ENCODE measurements at regions not wholly inside any gene's neighbourhood (a gene's known extent, or its start where the extent isn't known, plus 50 kb on each side); places are given as distances from the start of the nearest gene placed in this dataset.

DNA sequence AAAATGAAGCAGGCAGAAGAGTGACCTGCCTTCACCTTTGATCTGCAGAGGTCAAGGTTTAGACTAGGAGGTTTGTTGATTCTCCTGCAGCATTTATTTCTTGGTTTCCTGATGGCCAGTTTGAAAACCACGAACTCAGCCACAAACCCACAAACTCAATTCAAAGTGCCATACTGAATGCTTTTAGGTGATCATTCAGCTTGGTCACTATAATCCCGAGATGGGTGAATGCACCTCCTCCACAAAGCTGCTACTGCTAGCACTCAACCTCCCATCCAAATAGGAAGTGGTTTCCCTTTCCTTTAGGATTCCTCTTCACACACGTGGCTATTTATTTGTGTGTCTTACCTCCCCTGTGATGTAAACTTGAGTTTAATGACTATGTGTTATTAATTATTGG lies 225.2 kb downstream of the MID1 start:
- Histone ChIP-seq H3K4me1 (ENCODE audit: control insufficient read depth, insufficient read depth, low read length) (peaks cover 6% of the 10 kb centered on the region; the same call in 1 of the 2 replicates), H4K20me1 (ENCODE audit: insufficient read depth, low read length) (no peaks in the 10 kb centered on the region), H2BK15ac (ENCODE audit: low read depth, low read length) (no peak overlapping the region), H3K27ac (ENCODE audit: insufficient read depth, low read length) (no peak overlapping the region), H3K79me1 (ENCODE audit: low read depth in 1 of 2, low read length in 2 of 2) (no peaks in the 10 kb centered on the region), H3K18ac (ENCODE audit: low read depth, low read length) (no peak overlapping the region), H3K56ac (ENCODE audit: extremely low read depth, insufficient read depth, low read length) (no peak overlapping the region), H3K4ac (ENCODE audit: low read depth, low read length) (no peak overlapping the region), H2BK20ac (ENCODE audit: low read depth, low read length) (no peak overlapping the region), H3K14ac (replicated peaks; ENCODE audit: low read depth, low read length) (no peak overlapping the region), H2AK5ac (ENCODE audit: low read depth, low read length) (no peak overlapping the region), H4K8ac (ENCODE audit: low read depth in 2 of 2, low read length in 2 of 2) (no peak overlapping the region), H3K23ac (ENCODE audit: low read depth, low read length) (no peak overlapping the region), H4K5ac (ENCODE audit: low read depth, low read length) (no peak overlapping the region), H2AK9ac (replicated peaks; ENCODE audit: low read depth, low read length, poor library complexity) (no peak overlapping the region), H4K91ac (ENCODE audit: insufficient read depth, low read depth, low read length) (no peak overlapping the region), H2BK5ac (ENCODE audit: low read depth, low read length, poor library complexity, severe bottlenecking) (no peak overlapping the region), H3K36me3 (ENCODE audit: control insufficient read depth, insufficient read depth, low read length) (no peaks in the 10 kb centered on the region), H3K4me2 (ENCODE audit: low read depth, low read length) (no peak overlapping the region), H3K9me3 (ENCODE audit: control insufficient read depth, insufficient read depth, low read length) (0 out of 2 replicates have a peak, but pooled peaks cover 4% of the 10 kb centered on the region), H3K9ac (ENCODE audit: low read depth, low read length) (no peak overlapping the region), H3K27me3 (ENCODE audit: control insufficient read depth, insufficient read depth, low read length) (no peaks in the 10 kb centered on the region; the same call in 1 of the 2 replicates), H3K4me3 (ENCODE audit: insufficient read depth, low read depth, low read length) (no peak overlapping the region), H2BK120ac (ENCODE audit: low read depth, low read length) (no peak overlapping the region), H2AFZ (replicated peaks; ENCODE audit: low read length, poor library complexity) (no peak overlapping the region), H3K9me1 (ENCODE audit: insufficient read depth, low read length) (no peaks in the 10 kb centered on the region)
- in situ Hi-C loops (cut with MboI; ENCODE audit: low sequenced_read_pairs) = no loop called here
- no CpG with 5 or more reads among the region's 3 CpGs for WGBS, 2 experiments (ENCODE audit: extremely low coverage in 2 of 2, insufficient read length in 1 of 2)
- dilution Hi-C loops (cut with HindIII; ENCODE audit: low sequenced_read_pairs, unreplicated experiment) = no loop called here
- ATAC-seq (ENCODE audit: low read depth) = 0 out of 2 replicates have a peak, but pooled peaks have one; percentile 17
- no peak for TF ChIP-seq SMC3 (IDR thresholded peaks at IDR 0.05; ENCODE audit: low read depth, low read length)
- TF ChIP-seq MXI1 (IDR thresholded peaks at IDR 0.05; ENCODE audit: borderline replicate concordance, low read depth, low read length) = no peak
- no peak for TF ChIP-seq NFE2L2 (IDR thresholded peaks at IDR 0.05; ENCODE audit: low read depth, low read length)
- TF ChIP-seq CEBPB (IDR thresholded peaks at IDR 0.05; ENCODE audit: low read depth, low read length) = no peak
- TF ChIP-seq USF2 (IDR thresholded peaks at IDR 0.05; ENCODE audit: low read depth, low read length) = no peak
- no peak for TF ChIP-seq RFX5 (IDR thresholded peaks at IDR 0.05; ENCODE audit: low read depth, low read length)
- no peak for TF ChIP-seq MAZ (IDR thresholded peaks at IDR 0.05; ENCODE audit: borderline replicate concordance, low read depth, low read length)
- no peak for TF ChIP-seq ELK1 (IDR thresholded peaks at IDR 0.05; ENCODE audit: borderline replicate concordance, low read depth, low read length)
- no peak for TF ChIP-seq MAFK (IDR thresholded peaks at IDR 0.05; ENCODE audit: low read depth, low read length)
- no peak for TF ChIP-seq POLR2A (IDR thresholded peaks at IDR 0.05; ENCODE audit: low read depth, low read length)
- no peak for TF ChIP-seq CTCF (conservative IDR thresholded peaks at IDR 0.05; ENCODE audit: low read depth, low read length)
- no peak for TF ChIP-seq BHLHE40 (IDR thresholded peaks at IDR 0.05; ENCODE audit: low read depth, low read length)
- no peak for TF ChIP-seq RAD21 (IDR thresholded peaks at IDR 0.05; ENCODE audit: low read length)
- TF ChIP-seq CHD1 (IDR thresholded peaks at IDR 0.05; ENCODE audit: low read depth, low read length) = no peak
- no peak for TF ChIP-seq FOS (IDR thresholded peaks at IDR 0.05; ENCODE audit: low read depth, low read length)
- no peak for TF ChIP-seq RCOR1 (IDR thresholded peaks at IDR 0.05; ENCODE audit: insufficient replicate concordance, low read length)
- ChIA-PET CTCF (no interaction called here), POLR2A (ENCODE audit: unreplicated experiment) (no interaction called here)
- no TSS peak for BruUV-seq (replicated peaks)
- DNase-seq = no peak
- intact Hi-C loops (cut with micrococcal nuclease) = no loop called here

All from IMR-90 (cell line).